Astrocyte (in vitro differentiated cells and primary cell): ENCODE measurements at regions not wholly inside any gene's neighbourhood (a gene's known extent, or its start where the extent isn't known, plus 50 kb on each side); places are given as distances from the start of the nearest gene placed in this dataset.

Source experiments
- CTCF ChIP-seq: IDR thresholded peaks from 2 replicates; pipeline ENCODE4 v1.5.1; 2011; ENCODE audit warnings: low read depth, mild to moderate bottlenecking, inconsistent platforms, low read length, moderate library complexity; ENCODE audit not compliant: insufficient read depth
- EZH2 ChIP-seq: IDR thresholded peaks from 2 replicates; pipeline ENCODE4 v1.6.1; 2012; ENCODE audit warnings: mild to moderate bottlenecking, low read length, inconsistent platforms; ENCODE audit not compliant: insufficient read depth

- no peak for TF ChIP-seq CTCF
- TF ChIP-seq EZH2: no peak
Observed at GRCh38 chr6:119536666-119537065, 187.1 kb upstream of the MAN1A1 start.
